ENCODE measurements at regions not wholly inside any gene's neighbourhood (a gene's known extent, or its start where the extent isn't known, plus 50 kb on each side); places are given as distances from the start of the nearest gene placed in this dataset.
A peak's percentile ranks its signal among the peaks of the same experiment; 100 is the strongest.

DNA sequence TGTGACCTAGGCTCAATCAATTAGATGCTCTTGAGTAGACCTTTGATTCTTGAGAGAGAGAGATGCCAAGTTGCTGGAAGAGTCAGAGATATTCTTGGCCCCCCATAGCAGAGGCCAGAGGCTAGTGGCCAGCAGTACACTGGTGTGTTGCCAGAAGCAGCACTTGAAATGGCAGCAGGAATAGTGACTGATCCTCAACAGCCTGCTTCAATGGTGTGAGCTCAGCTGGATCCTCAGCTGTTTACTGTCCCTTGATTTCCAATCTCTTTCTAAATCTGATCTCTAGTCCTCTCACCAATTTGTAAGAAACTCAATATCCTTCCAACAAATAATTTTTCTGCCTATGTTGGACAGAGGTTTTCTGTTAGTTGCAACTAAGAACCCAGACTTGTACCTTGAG lies 170.3 kb upstream of the CCDC54 start:
- ATAC-seq (peak; percentile 65 to 84 (median 74)), DNase-seq (peak in 1 of 2 donors; percentile 61)
- Histone ChIP-seq H3K9me3 (no peaks in the 10 kb centered on the region), H3K4me3 (no peak overlapping the region), H3K27me3 (ENCODE audit: insufficient read depth in 3 of 3, low read length in 2 of 3) (no peaks in the 10 kb centered on the region), H3K4me1 (peaks cover 31% of the 10 kb centered on the region), H3K27ac (peak overlapping the region; percentile 80), H3K36me3 (ENCODE audit: insufficient read depth in 1 of 2, low read depth in 1 of 2) (no peaks in the 10 kb centered on the region)
- intact Hi-C loops (cut with DNase I): no loop called here
- TF ChIP-seq, protein P1, sequence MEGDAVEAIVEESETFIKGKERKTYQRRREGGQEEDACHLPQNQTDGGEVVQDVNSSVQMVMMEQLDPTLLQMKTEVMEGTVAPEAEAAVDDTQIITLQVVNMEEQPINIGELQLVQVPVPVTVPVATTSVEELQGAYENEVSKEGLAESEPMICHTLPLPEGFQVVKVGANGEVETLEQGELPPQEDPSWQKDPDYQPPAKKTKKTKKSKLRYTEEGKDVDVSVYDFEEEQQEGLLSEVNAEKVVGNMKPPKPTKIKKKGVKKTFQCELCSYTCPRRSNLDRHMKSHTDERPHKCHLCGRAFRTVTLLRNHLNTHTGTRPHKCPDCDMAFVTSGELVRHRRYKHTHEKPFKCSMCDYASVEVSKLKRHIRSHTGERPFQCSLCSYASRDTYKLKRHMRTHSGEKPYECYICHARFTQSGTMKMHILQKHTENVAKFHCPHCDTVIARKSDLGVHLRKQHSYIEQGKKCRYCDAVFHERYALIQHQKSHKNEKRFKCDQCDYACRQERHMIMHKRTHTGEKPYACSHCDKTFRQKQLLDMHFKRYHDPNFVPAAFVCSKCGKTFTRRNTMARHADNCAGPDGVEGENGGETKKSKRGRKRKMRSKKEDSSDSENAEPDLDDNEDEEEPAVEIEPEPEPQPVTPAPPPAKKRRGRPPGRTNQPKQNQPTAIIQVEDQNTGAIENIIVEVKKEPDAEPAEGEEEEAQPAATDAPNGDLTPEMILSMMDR (IDR thresholded peaks at IDR 0.05): no peak

DNA sequence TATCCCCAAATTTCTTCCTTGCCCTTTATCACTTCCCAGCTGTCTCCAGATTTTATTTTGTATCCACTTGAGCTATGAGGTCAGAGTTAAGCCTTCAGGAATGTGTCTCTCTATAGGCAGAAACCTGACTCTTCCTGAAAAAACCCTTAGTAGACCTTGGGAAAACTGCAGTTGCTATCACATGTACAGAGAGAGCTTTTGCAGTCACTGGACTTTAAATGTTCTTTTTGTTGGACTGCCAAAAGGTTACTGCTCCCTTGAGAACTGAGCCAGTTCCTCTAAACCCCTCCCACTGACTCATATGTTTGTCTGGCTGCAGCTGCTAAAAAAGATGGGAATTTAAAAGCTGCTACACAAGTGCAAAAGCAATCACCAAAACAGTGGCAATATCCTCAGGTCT lies 169.1 kb upstream of the CCDC54 start:
- no peaks in the 10 kb centered on the region for H3K27me3 ChIP-seq (ENCODE audit: insufficient read depth in 3 of 3, low read length in 2 of 3)
- intact Hi-C loops (cut with DNase I): no loop called here
- DNase-seq (no peak), ATAC-seq (peak; percentile 87 to 95 (median 92))
- H3K27ac ChIP-seq: peak overlapping the region; percentile 80
- no peaks in the 10 kb centered on the region for H3K9me3 ChIP-seq
- TF ChIP-seq, protein P1 (IDR thresholded peaks at IDR 0.05): no peak
- peaks cover 37% of the 10 kb centered on the region for H3K4me1 ChIP-seq
- no peaks in the 10 kb centered on the region for H3K36me3 ChIP-seq (ENCODE audit: insufficient read depth in 1 of 2, low read depth in 1 of 2)
- peak overlapping the region; percentile 43 for H3K4me3 ChIP-seq

DNA sequence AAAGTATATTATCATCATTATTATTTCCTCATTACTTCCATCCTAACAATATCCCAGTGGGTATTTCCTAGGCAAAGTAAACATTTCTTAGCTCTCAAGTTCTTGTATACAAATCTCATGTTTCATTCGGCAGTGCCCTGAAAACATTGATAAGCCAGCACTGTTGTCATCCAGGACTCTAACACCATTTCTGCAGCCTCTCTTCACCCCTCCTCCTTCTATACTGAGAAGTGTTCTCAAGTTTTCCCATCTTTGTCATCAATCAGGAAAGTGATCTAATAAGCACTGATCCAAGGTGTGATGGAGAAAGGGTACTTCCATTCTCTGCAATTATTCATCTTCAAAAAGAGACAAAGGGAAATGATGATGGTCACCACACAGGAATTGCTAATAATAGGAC lies 168.4 kb upstream of the CCDC54 start:
- peaks cover 37% of the 10 kb centered on the region for H3K4me1 ChIP-seq
- no peaks in the 10 kb centered on the region for H3K9me3 ChIP-seq
- TF ChIP-seq, protein P1 (IDR thresholded peaks at IDR 0.05): no peak
- no peaks in the 10 kb centered on the region for H3K27me3 ChIP-seq (ENCODE audit: insufficient read depth in 3 of 3, low read length in 2 of 3)
- 11 to 20% (median 17%) methylated on average over 1 of the region's 1 CpG for WGBS, 3 donors
- no peaks in the 10 kb centered on the region for H3K36me3 ChIP-seq (ENCODE audit: insufficient read depth in 1 of 2, low read depth in 1 of 2)
- H3K27ac ChIP-seq: peak overlapping the region; percentile 80
- DNase-seq (no peak), ATAC-seq (no peak)
- peak overlapping the region; percentile 43 for H3K4me3 ChIP-seq
- intact Hi-C loops (cut with DNase I): no loop called here

DNA sequence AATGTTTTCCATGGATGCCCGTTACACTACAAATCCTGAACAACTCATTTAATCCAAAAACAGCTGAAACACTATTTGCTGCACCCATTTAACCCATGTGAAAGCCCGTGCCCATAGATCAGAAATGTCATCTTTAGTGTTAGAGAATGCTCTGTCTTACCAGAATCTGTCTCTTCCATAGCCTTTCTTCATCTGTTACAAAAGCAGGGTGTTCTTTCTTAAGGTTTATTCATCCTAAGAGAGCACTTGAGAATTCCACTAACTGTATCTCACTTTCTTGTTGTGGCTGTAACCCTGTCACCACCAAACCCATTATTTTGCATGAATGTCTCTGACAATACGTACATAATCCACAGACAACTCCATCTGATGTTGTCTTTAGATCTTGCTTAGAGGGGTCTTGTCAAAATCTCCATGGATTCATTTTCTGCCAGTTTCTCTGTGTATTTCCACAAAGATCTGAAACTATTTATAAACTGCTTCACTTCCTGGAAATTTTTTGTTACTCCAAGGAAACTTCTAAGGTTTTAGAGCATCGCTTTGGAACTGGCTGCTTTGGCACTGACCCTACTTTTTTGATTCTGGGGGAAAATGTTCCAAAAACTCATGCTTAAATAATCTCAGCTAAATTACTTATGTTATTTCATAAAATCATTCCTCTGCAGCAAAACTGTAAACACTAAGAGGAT lies 167.8 kb upstream of the CCDC54 start:
- intact Hi-C loops (cut with DNase I): no loop called here
- H3K36me3 ChIP-seq (ENCODE audit: insufficient read depth in 1 of 2, low read depth in 1 of 2): no peaks in the 10 kb centered on the region
- peak overlapping the region; percentile 43 for H3K4me3 ChIP-seq
- peaks cover 37% of the 10 kb centered on the region for H3K4me1 ChIP-seq
- H3K27me3 ChIP-seq (ENCODE audit: insufficient read depth in 3 of 3, low read length in 2 of 3): no peaks in the 10 kb centered on the region
- peak overlapping the region; percentile 80 for H3K27ac ChIP-seq
- ATAC-seq: no peak
- H3K9me3 ChIP-seq: no peaks in the 10 kb centered on the region
- WGBS, 3 donors: 46 to 65% (median 47%) methylated on average over 4 of the region's 4 CpGs
- no peak for DNase-seq
- TF ChIP-seq, protein P1 (IDR thresholded peaks at IDR 0.05): no peak

DNA sequence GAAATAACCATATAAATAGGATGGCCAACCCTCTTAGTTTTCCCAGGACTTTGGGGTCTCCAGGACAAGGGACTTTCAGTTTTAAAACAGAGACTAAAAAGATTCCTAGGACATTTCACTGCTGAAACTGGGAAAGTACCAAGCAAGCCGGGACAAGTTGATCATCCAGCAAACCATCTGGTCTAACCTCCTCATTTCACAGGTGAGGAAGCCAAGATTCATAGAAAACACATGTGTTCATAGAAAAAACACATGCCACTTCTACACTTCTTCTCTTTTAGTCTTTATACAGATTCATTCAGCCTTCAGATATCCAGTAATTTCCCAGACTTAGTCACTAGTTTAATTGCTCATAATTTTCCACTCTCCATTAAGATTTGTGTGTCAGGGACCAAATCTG lies 165.6 kb upstream of the CCDC54 start:
- H3K36me3 ChIP-seq (ENCODE audit: insufficient read depth in 1 of 2, low read depth in 1 of 2): no peaks in the 10 kb centered on the region
- H3K27ac ChIP-seq: no peak overlapping the region
- H3K27me3 ChIP-seq (ENCODE audit: insufficient read depth in 3 of 3, low read length in 2 of 3): no peaks in the 10 kb centered on the region
- DNase-seq (no peak), ATAC-seq (no peak)
- intact Hi-C loops (cut with DNase I): no loop called here
- TF ChIP-seq, protein P1 (IDR thresholded peaks at IDR 0.05): no peak
- WGBS, 3 donors: 18 to 37% (median 25%) methylated on average over 1 of the region's 1 CpG
- peaks cover 33% of the 10 kb centered on the region for H3K4me1 ChIP-seq
- no peak overlapping the region for H3K4me3 ChIP-seq
- no peaks in the 10 kb centered on the region for H3K9me3 ChIP-seq
